Neural cell (in vitro differentiated cells): ENCODE measurements at regions not wholly inside any gene's neighbourhood (a gene's known extent, or its start where the extent isn't known, plus 50 kb on each side); places are given as distances from the start of the nearest gene placed in this dataset.

ENCODE experiments used
- H2AFZ ChIP-seq: fragments of 200-600, 300-800 bp; sonication (generic), shearing (Covaris generic); 2 replicates; pipeline ENCODE4 v1.6.0; 2014; ENCODE audit warnings: low read depth, mild to moderate bottlenecking, antibody characterized with exemption, low read length, moderate library complexity
- H3F3A ChIP-seq: fragments of 200-600 bp; shearing (Covaris generic); 2 replicates; pipeline ENCODE4 v1.6.1; 2016; ENCODE audit warnings: mild to moderate bottlenecking, moderate library complexity, mixed read lengths, antibody characterized with exemption, low read length; ENCODE audit not compliant: insufficient read depth, poor library complexity, severe bottlenecking
- H3K27ac ChIP-seq: fragments of 200-600, 300-800 bp; sonication (generic), shearing (Covaris generic); 2 replicates; pipeline ENCODE4 v1.5.1; 2014; ENCODE audit warnings: mild to moderate bottlenecking, low read length, moderate library complexity
- H3K27me3 ChIP-seq: fragments of 300-800, 200-600 bp; sonication (generic), shearing (Covaris generic); 2 replicates; pipeline ENCODE4 v1.6.0; 2014; ENCODE audit warnings: mild to moderate bottlenecking, low read depth, low read length, moderate library complexity; ENCODE audit not compliant: insufficient read depth
- H3K36me3 ChIP-seq: fragments of 300-800, 200-600 bp; sonication (generic), shearing (Covaris generic); 2 replicates; pipeline ENCODE4 v1.5.1; 2014; ENCODE audit warnings: mild to moderate bottlenecking, antibody characterized with exemption, low read length, moderate library complexity; ENCODE audit not compliant: insufficient read depth
- H3K4me2 ChIP-seq: fragments of 300-800, 200-600 bp; sonication (generic), shearing (Covaris generic); 2 replicates; pipeline ENCODE4 v1.6.0; 2014; ENCODE audit warnings: mild to moderate bottlenecking, low read length
- H3K4me3 ChIP-seq: fragments of 300-800, 200-600 bp; sonication (generic), shearing (Covaris generic); 2 replicates; pipeline ENCODE4 v1.5.1; 2014; ENCODE audit warnings: mild to moderate bottlenecking, low read length, moderate library complexity
- H3K79me2 ChIP-seq: fragments of 200-600 bp; shearing (Covaris generic); replicated peaks from 2 replicates; pipeline ENCODE4 v1.6.0; 2014; ENCODE audit warnings: mild to moderate bottlenecking, low read length, moderate library complexity; ENCODE audit not compliant: insufficient read depth
- H3K9ac ChIP-seq: fragments of 300-800, 200-600 bp; sonication (generic), shearing (Covaris generic); 2 replicates; pipeline ENCODE4 v1.6.1; 2016; ENCODE audit warnings: mild to moderate bottlenecking, low read length, mixed read lengths
- H3K9me2 ChIP-seq: fragments of 200-600 bp; shearing (Covaris generic); 2 replicates; pipeline ENCODE4 v1.6.1; 2016; ENCODE audit warnings: mild to moderate bottlenecking, low read length, mixed read lengths; ENCODE audit not compliant: insufficient read depth
- H3K9me3 ChIP-seq: fragments of 200-600, 300-800 bp; sonication (generic), shearing (Covaris generic); 2 replicates; pipeline ENCODE4 v1.6.1; 2016; ENCODE audit warnings: mild to moderate bottlenecking, mixed run types, low read length, moderate library complexity, mixed read lengths
- H4K20me1 ChIP-seq: fragments of 200-600 bp; shearing (Covaris generic); 2 replicates; pipeline ENCODE4 v1.6.1; 2016; ENCODE audit warnings: mild to moderate bottlenecking, mixed run types; ENCODE audit not compliant: insufficient read depth
- CTCF ChIP-seq: fragments of 450-650 bp; IDR thresholded peaks from 2 replicates; pipeline ENCODE4 v1.5.1; 2014; ENCODE audit warnings: antibody characterized with exemption, mild to moderate bottlenecking, moderate library complexity; ENCODE audit not compliant: poor library complexity, severe bottlenecking
- EP300 ChIP-seq: fragments of 450-650 bp; conservative IDR thresholded peaks from 2 replicates; pipeline ENCODE4 v1.6.1; 2014; ENCODE audit warnings: antibody characterized with exemption, mild to moderate bottlenecking, moderate library complexity; ENCODE audit not compliant: poor library complexity, severe bottlenecking
- EZH2 ChIP-seq: fragments of 200-600, 300-800 bp; shearing (Covaris generic), sonication (generic); IDR thresholded peaks from 2 replicates; pipeline ENCODE4 v1.6.1; 2014; ENCODE audit warnings: antibody characterized with exemption, low read length, borderline replicate concordance, mild to moderate bottlenecking; ENCODE audit not compliant: insufficient read depth, poor library complexity, severe bottlenecking
- MXI1 ChIP-seq: fragments of 450-650 bp; conservative IDR thresholded peaks from 2 replicates; pipeline ENCODE4 v1.6.1; 2014; ENCODE audit warnings: antibody characterized with exemption, mild to moderate bottlenecking; ENCODE audit not compliant: poor library complexity, severe bottlenecking
- POLR2AphosphoS5 ChIP-seq: IDR thresholded peaks from 2 replicates; pipeline ENCODE4 v1.6.1; 2012
- RAD21 ChIP-seq: fragments of 450-650 bp; conservative IDR thresholded peaks from 2 replicates; pipeline ENCODE4 v1.6.1; 2014; ENCODE audit warnings: antibody characterized with exemption, mild to moderate bottlenecking, moderate library complexity
- SMC3 ChIP-seq: fragments of 450-650 bp; conservative IDR thresholded peaks from 2 replicates; pipeline ENCODE4 v1.6.1; 2014; ENCODE audit warnings: antibody characterized with exemption, mild to moderate bottlenecking, moderate library complexity; ENCODE audit not compliant: poor library complexity
- TAF1 ChIP-seq: IDR thresholded peaks from 2 replicates; pipeline ENCODE4 v1.6.1; 2012; ENCODE audit warnings: low read depth
- TF ChIP-seq, protein P1 (sequence below): IDR thresholded peaks from 2 replicates; pipeline ENCODE4 v1.6.1; 2012; ENCODE audit warnings: borderline replicate concordance

DNA sequence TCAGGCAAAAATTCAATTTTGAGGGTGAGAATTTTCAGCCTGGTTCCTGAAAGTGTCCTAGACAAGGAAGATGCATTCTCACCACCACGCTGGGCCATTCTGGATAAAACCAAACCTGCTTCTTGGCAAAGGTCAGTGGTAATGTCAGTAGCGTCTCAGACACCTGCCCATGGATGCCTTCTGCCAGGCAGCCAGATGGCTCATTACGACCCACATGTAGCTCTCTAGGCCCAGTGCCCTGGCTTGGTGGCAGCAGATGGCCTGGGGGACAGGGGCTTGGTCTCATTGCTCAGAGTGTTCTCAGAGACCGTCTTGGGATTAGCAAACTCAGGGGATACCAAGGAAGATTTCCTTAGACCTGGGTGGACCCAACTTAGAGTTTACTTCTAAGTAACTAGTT is 105.1 kb downstream of the ARF6 start:
- no peak overlapping the region for H2AFZ ChIP-seq
- H3F3A ChIP-seq = no peaks in the 10 kb centered on the region
- no peak overlapping the region for H3K4me2 ChIP-seq
- no peak overlapping the region for H3K4me3 ChIP-seq
- H3K79me2 ChIP-seq = no peaks in the 10 kb centered on the region
- no peaks in the 10 kb centered on the region for H3K9me2 ChIP-seq
- H3K27ac ChIP-seq = no peak overlapping the region
- H3K27me3 ChIP-seq = peaks cover 9% of the 10 kb centered on the region
- H4K20me1 ChIP-seq = no peaks in the 10 kb centered on the region
- TF ChIP-seq EZH2 (no peak), SMC3 (no peak), EP300 (no peak), TAF1 (no peak), POLR2AphosphoS5 (no peak), MXI1 (no peak), RAD21 (no peak), CTCF (no peak)
- TF ChIP-seq, protein P1, sequence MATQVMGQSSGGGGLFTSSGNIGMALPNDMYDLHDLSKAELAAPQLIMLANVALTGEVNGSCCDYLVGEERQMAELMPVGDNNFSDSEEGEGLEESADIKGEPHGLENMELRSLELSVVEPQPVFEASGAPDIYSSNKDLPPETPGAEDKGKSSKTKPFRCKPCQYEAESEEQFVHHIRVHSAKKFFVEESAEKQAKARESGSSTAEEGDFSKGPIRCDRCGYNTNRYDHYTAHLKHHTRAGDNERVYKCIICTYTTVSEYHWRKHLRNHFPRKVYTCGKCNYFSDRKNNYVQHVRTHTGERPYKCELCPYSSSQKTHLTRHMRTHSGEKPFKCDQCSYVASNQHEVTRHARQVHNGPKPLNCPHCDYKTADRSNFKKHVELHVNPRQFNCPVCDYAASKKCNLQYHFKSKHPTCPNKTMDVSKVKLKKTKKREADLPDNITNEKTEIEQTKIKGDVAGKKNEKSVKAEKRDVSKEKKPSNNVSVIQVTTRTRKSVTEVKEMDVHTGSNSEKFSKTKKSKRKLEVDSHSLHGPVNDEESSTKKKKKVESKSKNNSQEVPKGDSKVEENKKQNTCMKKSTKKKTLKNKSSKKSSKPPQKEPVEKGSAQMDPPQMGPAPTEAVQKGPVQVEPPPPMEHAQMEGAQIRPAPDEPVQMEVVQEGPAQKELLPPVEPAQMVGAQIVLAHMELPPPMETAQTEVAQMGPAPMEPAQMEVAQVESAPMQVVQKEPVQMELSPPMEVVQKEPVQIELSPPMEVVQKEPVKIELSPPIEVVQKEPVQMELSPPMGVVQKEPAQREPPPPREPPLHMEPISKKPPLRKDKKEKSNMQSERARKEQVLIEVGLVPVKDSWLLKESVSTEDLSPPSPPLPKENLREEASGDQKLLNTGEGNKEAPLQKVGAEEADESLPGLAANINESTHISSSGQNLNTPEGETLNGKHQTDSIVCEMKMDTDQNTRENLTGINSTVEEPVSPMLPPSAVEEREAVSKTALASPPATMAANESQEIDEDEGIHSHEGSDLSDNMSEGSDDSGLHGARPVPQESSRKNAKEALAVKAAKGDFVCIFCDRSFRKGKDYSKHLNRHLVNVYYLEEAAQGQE = no peak
- no peaks in the 10 kb centered on the region for H3K36me3 ChIP-seq
- H3K9me3 ChIP-seq = no peaks in the 10 kb centered on the region
- H3K9ac ChIP-seq = no peak overlapping the region

GRCh38 chr14:49999146-49999761 is 106.4 kb downstream of the ARF6 start:
- H3K27me3 ChIP-seq = peaks cover 22% of the 10 kb centered on the region

More at GRCh38 chr14:49999146-49999761, 106.4 kb downstream of the ARF6 start:
- Histone ChIP-seq H3K9me2 (no peaks in the 10 kb centered on the region), H3K9ac (no peak overlapping the region), H4K20me1 (no peaks in the 10 kb centered on the region), H2AFZ (no peak overlapping the region), H3F3A (no peaks in the 10 kb centered on the region), H3K36me3 (no peaks in the 10 kb centered on the region), H3K9me3 (no peaks in the 10 kb centered on the region), H3K4me2 (no peak overlapping the region), H3K27ac (no peak overlapping the region), H3K79me2 (no peaks in the 10 kb centered on the region), H3K4me3 (no peak overlapping the region)
- TF ChIP-seq CTCF = no peak
- TF ChIP-seq MXI1 = no peak
- TF ChIP-seq TAF1 = no peak
- TF ChIP-seq POLR2AphosphoS5 = no peak
- no peak for TF ChIP-seq EZH2
- TF ChIP-seq, protein P1 = no peak
- TF ChIP-seq SMC3 = no peak
- TF ChIP-seq RAD21 = no peak
- TF ChIP-seq EP300 = no peak
